Occipital lobe (tissue), 1 donor: ENCODE measurements at regions not wholly inside any gene's neighbourhood (a gene's known extent, or its start where the extent isn't known, plus 50 kb on each side); places are given as distances from the start of the nearest gene placed in this dataset.

Source experiments
- DNase-seq: peaks from one replicate; lab custom pipeline; 2025; lab: John Stamatoyannopoulos, UW

- DNase-seq = no peak
Observed at GRCh38 chr18:10304853-10305252, 149.6 kb upstream of the APCDD1 start.

GRCh38 chr18:10306779-10307178, 147.7 kb upstream of the APCDD1 start:
- DNase-seq = no peak

GRCh38 chr18:10308154-10308553, 146.3 kb upstream of the APCDD1 start:
- DNase-seq = no peak

- DNase-seq = no peak
Observed at GRCh38 chr18:10310626-10311025, 143.8 kb upstream of the APCDD1 start.

GRCh38 chr18:10312326-10313015, 142.0 kb upstream of the APCDD1 start:
- no peak for DNase-seq

GRCh38 chr18:10313016-10313342, 141.5 kb upstream of the APCDD1 start:
- no peak for DNase-seq

GRCh38 chr18:10314066-10314465, 140.4 kb upstream of the APCDD1 start:
- no peak for DNase-seq

- no peak for DNase-seq
Observed at GRCh38 chr18:10315522-10315921, 138.9 kb upstream of the APCDD1 start.

- no peak for DNase-seq
Observed at GRCh38 chr18:10316778-10317177, 137.7 kb upstream of the APCDD1 start.

GRCh38 chr18:10317864-10318690, 136.4 kb upstream of the APCDD1 start:
- DNase-seq = no peak

- DNase-seq = no peak
Observed at GRCh38 chr18:10318691-10318970, 135.8 kb upstream of the APCDD1 start.

GRCh38 chr18:10319026-10319425, 135.4 kb upstream of the APCDD1 start:
- DNase-seq = no peak

GRCh38 chr18:10319914-10320600, 134.4 kb upstream of the APCDD1 start:
- DNase-seq = no peak

- DNase-seq = no peak
Observed at GRCh38 chr18:10320791-10321190, 133.6 kb upstream of the APCDD1 start.

GRCh38 chr18:10321576-10321975, 132.9 kb upstream of the APCDD1 start:
- no peak for DNase-seq

GRCh38 chr18:10322004-10322403, 132.4 kb upstream of the APCDD1 start:
- no peak for DNase-seq

GRCh38 chr18:10322435-10322834, 132.0 kb upstream of the APCDD1 start:
- DNase-seq = no peak

- DNase-seq = no peak
Observed at GRCh38 chr18:10329101-10329500, 125.3 kb upstream of the APCDD1 start.

- DNase-seq = no peak
Observed at GRCh38 chr18:10330428-10330827, 124.0 kb upstream of the APCDD1 start.

- no peak for DNase-seq
Observed at GRCh38 chr18:10332452-10332851, 122.0 kb upstream of the APCDD1 start.

GRCh38 chr18:10336749-10337350, 117.6 kb upstream of the APCDD1 start:
- DNase-seq = no peak

- no peak for DNase-seq
Observed at GRCh38 chr18:10340821-10341220, 113.6 kb upstream of the APCDD1 start.
